SK-N-SH (cell line): ENCODE measurements at regions not wholly inside any gene's neighbourhood (a gene's known extent, or its start where the extent isn't known, plus 50 kb on each side); places are given as distances from the start of the nearest gene placed in this dataset.

Source experiments
- CTCF ChIA-PET: fragments of 300-600, 350-600 bp; formaldehyde crosslinking; extraction: SDS; loops from one replicate; lab custom pipeline; 2021; lab: Yijun Ruan, JAX
- POLR2A ChIA-PET: fragments of 350-600 bp; sonication (Branson Sonifier 250); formaldehyde crosslinking; extraction: SDS; loops from one replicate; lab custom pipeline; 2020; ENCODE audit warnings: antibody characterized with exemption, inconsistent platforms; lab: Yijun Ruan, JAX
- DNase-seq: peaks from one replicate; pipeline ENCODE4 v3.0.0; 2012
- H2AFZ ChIP-seq: fragments of 200-600 bp; sonication (generic); 2 replicates; pipeline ENCODE4 v1.8.1; 2016; ENCODE audit warnings: antibody characterized with exemption, mild to moderate bottlenecking, low read depth
- H3F3A ChIP-seq: fragments of 200-600 bp; sonication (generic); replicated peaks from 2 replicates; pipeline ENCODE3; 2016; ENCODE audit warnings: antibody characterized with exemption, mild to moderate bottlenecking; ENCODE audit not compliant: insufficient read depth
- H3K27ac ChIP-seq, 2 experiments: fragments of 200-500 bp in 1 of 2; fragments of 200-600 bp in 1 of 2; sonication (Bioruptor generic) in 1 of 2; sonication (generic), shearing (Covaris generic) in 1 of 2; 2 replicates each; pipeline versions ENCODE4 v1.5.1 to v1.6.1; 2014 to 2016; ENCODE audit warnings: low read depth in 2 of 2, inconsistent platforms in 1 of 2, low read length in 1 of 2, mild to moderate bottlenecking in 1 of 2, mixed read lengths in 1 of 2
- H3K27me3 ChIP-seq: fragments of 200-600 bp; sonication (generic), shearing (Covaris generic); 2 replicates; pipeline ENCODE4 v1.6.1; 2016; ENCODE audit warnings: mixed run types; ENCODE audit not compliant: insufficient read depth
- H3K36me3 ChIP-seq, 2 experiments: fragments of 200-500 bp in 1 of 2; fragments of 200-600 bp in 1 of 2; sonication (Bioruptor generic) in 1 of 2; sonication (generic) in 1 of 2; replicated peaks in 1 of 2; 2 replicates each; pipeline versions ENCODE3 to v1.5.1; 2014 to 2016; ENCODE audit warnings: low read length in 1 of 2, mild to moderate bottlenecking in 1 of 2; ENCODE audit not compliant: insufficient read depth in 2 of 2, control insufficient read depth in 1 of 2
- H3K4me1 ChIP-seq, 2 experiments: fragments of 200-500 bp in 1 of 2; fragments of 200-600 bp in 1 of 2; sonication (Bioruptor generic) in 1 of 2; sonication (generic), shearing (Covaris generic) in 1 of 2; 2 replicates each; pipeline versions ENCODE4 v1.5.1 to v1.6.1; 2014 to 2016; ENCODE audit warnings: low read depth in 1 of 2, low read length in 1 of 2, mixed run types in 1 of 2; ENCODE audit not compliant: insufficient read depth in 2 of 2, control insufficient read depth in 1 of 2
- H3K4me2 ChIP-seq: fragments of 200-600 bp; sonication (generic), shearing (Covaris generic); 2 replicates; pipeline ENCODE4 v1.6.1; 2017; ENCODE audit warnings: mixed run types
- H3K4me3 ChIP-seq, 2 experiments: fragments of 200-500 bp in 1 of 2; fragments of 200-600 bp in 1 of 2; sonication (Bioruptor generic) in 1 of 2; sonication (generic), shearing (Covaris generic) in 1 of 2; 2 replicates each; pipeline versions ENCODE4 v1.5.1 to v1.8.1; 2014 to 2016; ENCODE audit warnings: low read depth in 2 of 2, inconsistent platforms in 1 of 2, low read length in 1 of 2, mild to moderate bottlenecking in 1 of 2, mixed read lengths in 1 of 2, moderate library complexity in 1 of 2
- H3K79me2 ChIP-seq: fragments of 200-600 bp; sonication (generic); 2 replicates; pipeline ENCODE4 v1.8.1; 2017; ENCODE audit warnings: mild to moderate bottlenecking; ENCODE audit not compliant: insufficient read depth
- H3K9ac ChIP-seq: fragments of 200-600 bp; sonication (generic); 2 replicates; pipeline ENCODE4 v1.6.1; 2017; ENCODE audit warnings: mixed run types
- H3K9me2 ChIP-seq: fragments of 200-600 bp; sonication (generic); 2 replicates; pipeline ENCODE4 v1.6.1; 2017; ENCODE audit warnings: mixed run types
- H3K9me3 ChIP-seq: fragments of 200-600 bp; sonication (generic); 2 replicates; pipeline ENCODE4 v1.6.1; 2017; ENCODE audit warnings: mixed run types, mild to moderate bottlenecking, moderate library complexity
- H4K20me1 ChIP-seq: fragments of 200-600 bp; sonication (generic); 2 replicates; pipeline ENCODE4 v1.6.1; 2017; ENCODE audit warnings: mild to moderate bottlenecking, mixed run types; ENCODE audit not compliant: insufficient read depth
- CTCF ChIP-seq: fragments of 200-600 bp; sonication (generic); IDR thresholded peaks from 2 replicates; pipeline ENCODE4 v1.6.1; 2017; ENCODE audit warnings: antibody characterized with exemption, mild to moderate bottlenecking, moderate library complexity
- ELF1 ChIP-seq: IDR thresholded peaks from 2 replicates; pipeline ENCODE4 v1.4.0; 2012
- EP300 ChIP-seq, 2 experiments: IDR thresholded peaks; 2 replicates each; pipeline versions ENCODE4 v1.4.0 to v1.6.1; 2012; ENCODE audit warnings: borderline replicate concordance in 1 of 2, low read depth in 1 of 2, low read length in 1 of 2
- EZH2phosphoT487 ChIP-seq: fragments of 200-600 bp; sonication (generic); IDR thresholded peaks from 2 replicates; pipeline ENCODE4 v1.6.1; 2017; ENCODE audit warnings: low read depth, mixed run types, mild to moderate bottlenecking, antibody characterized with exemption, moderate library complexity, borderline replicate concordance
- FOSL2 ChIP-seq: IDR thresholded peaks from 2 replicates; pipeline ENCODE4 v1.4.0; 2012; ENCODE audit warnings: low read depth, mild to moderate bottlenecking, moderate library complexity, borderline replicate concordance
- FOXJ3 ChIP-seq: sonication (generic); formaldehyde crosslinking; IDR thresholded peaks from 2 replicates; pipeline ENCODE4 v1.5.1; 2020; ENCODE audit warnings: mild to moderate bottlenecking, missing genetic modification reagents
- GABPA ChIP-seq: IDR thresholded peaks from 2 replicates; pipeline ENCODE4 v1.4.0; 2012; ENCODE audit warnings: low read depth, mild to moderate bottlenecking
- IRF3 ChIP-seq: fragments of 150-350 bp; IDR thresholded peaks from 2 replicates; pipeline ENCODE4 v1.6.1; 2016; ENCODE audit warnings: mild to moderate bottlenecking, low read depth, low read length
- JUND ChIP-seq: IDR thresholded peaks from 2 replicates; pipeline ENCODE4 v1.4.0; 2012
- MAX ChIP-seq: IDR thresholded peaks from 2 replicates; pipeline ENCODE4 v1.4.0; 2012; ENCODE audit warnings: low read depth
- RAD21 ChIP-seq: IDR thresholded peaks from 2 replicates; pipeline ENCODE4 v1.6.1; 2012; ENCODE audit warnings: mild to moderate bottlenecking, low read length
- USF1 ChIP-seq: IDR thresholded peaks from 2 replicates; pipeline ENCODE4 v1.4.0; 2012; ENCODE audit warnings: low read depth, borderline replicate concordance
- USF2 ChIP-seq: fragments of 150-350 bp; IDR thresholded peaks from 2 replicates; pipeline ENCODE4 v1.6.1; 2017; ENCODE audit warnings: antibody characterized with exemption, low read length, low read depth, borderline replicate concordance
- WGBS: methylation state at CpG from one replicate; pipeline ENCODE4 v1.1.6; 2017; ENCODE audit warnings: low lambda C conversion rate; 5-methylcytosine and 5-hydroxymethylcytosine counted together

GRCh38 chr14:37948266-37948665 is 259.4 kb upstream of the SSTR1 start (continued):
- TF ChIP-seq JUND (no peak), FOSL2 (no peak), EP300 (IDR thresholded peaks at IDR 0.05; ENCODE audit: borderline replicate concordance in 1 of 2, low read depth in 1 of 2, low read length in 1 of 2) (no peak), FOXJ3 (CRISPR knock-in tag) (no peak), USF2 (no peak)
- TF ChIP-seq, all 33 proteins: peak for 0

GRCh38 chr14:37968664-37969240 is 239.0 kb upstream of the SSTR1 start:
- no peaks in the 10 kb centered on the region for H3K4me1 ChIP-seq
- WGBS, result 0% methylated on average over 3 of the region's 3 CpGs
- POLR2A ChIA-PET, result no interaction called here

More at GRCh38 chr14:37968664-37969240, 239.0 kb upstream of the SSTR1 start:
- H3K79me2 ChIP-seq, result no peaks in the 10 kb centered on the region
- H2AFZ ChIP-seq, result no peak overlapping the region
- no peak for DNase-seq
- H3K4me3 ChIP-seq, result no peak overlapping the region
- TF ChIP-seq USF1, result no peak
- TF ChIP-seq RAD21, result no peak
- no peak for TF ChIP-seq IRF3
- TF ChIP-seq MAX, result no peak
- TF ChIP-seq CTCF, result no peak
- TF ChIP-seq GABPA, result no peak
- no peak for TF ChIP-seq EZH2phosphoT487
- TF ChIP-seq ELF1, result no peak
- H4K20me1 ChIP-seq, result no peaks in the 10 kb centered on the region
- no peaks in the 10 kb centered on the region for H3F3A ChIP-seq
- no peaks in the 10 kb centered on the region for H3K36me3 ChIP-seq
- no peak overlapping the region for H3K9ac ChIP-seq
- no peak overlapping the region for H3K4me2 ChIP-seq
- H3K9me3 ChIP-seq, result no peaks in the 10 kb centered on the region
- no peaks in the 10 kb centered on the region for H3K27me3 ChIP-seq
- H3K9me2 ChIP-seq, result no peaks in the 10 kb centered on the region
- CTCF ChIA-PET, result interaction anchor here (0.5 kb wide), 1 partner anchor 439 kb away, joined by 3 read pairs; no protein-coding TSS in a partner anchor
- H3K27ac ChIP-seq, result no peak overlapping the region
